ENCODE measurements at regions not wholly inside any gene's neighbourhood (a gene's known extent, or its start where the extent isn't known, plus 50 kb on each side); places are given as distances from the start of the nearest gene placed in this dataset.

GRCh38 chr17:71110326-71110725 is 941.0 kb downstream of the KCNJ2 start:
- H3K27ac ChIP-seq (ENCODE audit: control insufficient read depth, insufficient read depth, low read length), result no peak overlapping the region
- TF ChIP-seq EZH2 (IDR thresholded peaks at IDR 0.05; ENCODE audit: low read length), result no peak

GRCh38 chr17:71111460-71111859 is 942.1 kb downstream of the KCNJ2 start:
- no peak for FAIRE-seq
- H3K9ac ChIP-seq (ENCODE audit: control insufficient read depth, extremely low read depth, insufficient read depth, low read length), result no peak overlapping the region
- no peaks in the 10 kb centered on the region for H3K36me3 ChIP-seq (ENCODE audit: control insufficient read depth in 2 of 2, extremely low read depth in 1 of 2, insufficient read depth in 2 of 2, low read length in 2 of 2)
- no peaks in the 10 kb centered on the region for H4K20me1 ChIP-seq (ENCODE audit: control insufficient read depth, extremely low read depth, insufficient read depth, low read length)
- no peaks in the 10 kb centered on the region for H3K27me3 ChIP-seq (ENCODE audit: control insufficient read depth, extremely low read depth, insufficient read depth, low read length)
- dilution Hi-C loops (cut with MboI; ENCODE audit: extremely low pct_ligation_motif_present, low sequenced_read_pairs), result no loop called here
- H2AFZ ChIP-seq (ENCODE audit: control insufficient read depth, low read length), result no peak overlapping the region
- H3K4me2 ChIP-seq (ENCODE audit: control insufficient read depth, extremely low read depth, insufficient read depth, low read depth, low read length), result no peak overlapping the region
- H3K4me3 ChIP-seq (ENCODE audit: control insufficient read depth in 2 of 3, extremely low read depth in 1 of 3, insufficient read depth in 2 of 3, low read depth in 1 of 3, low read length in 3 of 3), result no peak overlapping the region
- H3K9me1 ChIP-seq (ENCODE audit: control insufficient read depth, extremely low read depth, insufficient read depth, low read length), result no peaks in the 10 kb centered on the region
- H3K27ac ChIP-seq (ENCODE audit: control insufficient read depth, insufficient read depth, low read length), result no peak overlapping the region
- H3K4me1 ChIP-seq (ENCODE audit: control insufficient read depth, extremely low read depth, insufficient read depth, low read length), result no peaks in the 10 kb centered on the region
- no peaks in the 10 kb centered on the region for H3K9me3 ChIP-seq (ENCODE audit: control insufficient read depth, low read depth, low read length)
- no peak for DNase-seq (ENCODE audit: low read depth, low spot score)
- TF ChIP-seq CTCF (optimal IDR thresholded peaks at IDR 0.05 in 1 of 3, IDR thresholded peaks at IDR 0.05 in 1 of 3, conservative IDR thresholded peaks at IDR 0.05 in 1 of 3; ENCODE audit: extremely low read depth in 1 of 3, insufficient read depth in 2 of 3, low read length in 3 of 3) (no peak), EZH2 (IDR thresholded peaks at IDR 0.05; ENCODE audit: low read length) (no peak)
- H3K79me2 ChIP-seq (ENCODE audit: control insufficient read depth, insufficient read depth, low read length), result no peaks in the 10 kb centered on the region

More at GRCh38 chr17:71110326-71110725, 941.0 kb downstream of the KCNJ2 start:
- Histone ChIP-seq H3K79me2 (ENCODE audit: control insufficient read depth, insufficient read depth, low read length) (no peaks in the 10 kb centered on the region), H2AFZ (ENCODE audit: control insufficient read depth, low read length) (no peak overlapping the region), H3K36me3 (ENCODE audit: control insufficient read depth in 2 of 2, extremely low read depth in 1 of 2, insufficient read depth in 2 of 2, low read length in 2 of 2) (no peaks in the 10 kb centered on the region), H3K9me3 (ENCODE audit: control insufficient read depth, low read depth, low read length) (no peaks in the 10 kb centered on the region), H3K4me3 (ENCODE audit: control insufficient read depth in 2 of 3, extremely low read depth in 1 of 3, insufficient read depth in 2 of 3, low read depth in 1 of 3, low read length in 3 of 3) (no peak overlapping the region), H3K27me3 (ENCODE audit: control insufficient read depth, extremely low read depth, insufficient read depth, low read length) (no peaks in the 10 kb centered on the region), H4K20me1 (ENCODE audit: control insufficient read depth, extremely low read depth, insufficient read depth, low read length) (no peaks in the 10 kb centered on the region), H3K4me2 (ENCODE audit: control insufficient read depth, extremely low read depth, insufficient read depth, low read depth, low read length) (no peak overlapping the region), H3K4me1 (ENCODE audit: control insufficient read depth, extremely low read depth, insufficient read depth, low read length) (no peaks in the 10 kb centered on the region), H3K9ac (ENCODE audit: control insufficient read depth, extremely low read depth, insufficient read depth, low read length) (no peak overlapping the region), H3K9me1 (ENCODE audit: control insufficient read depth, extremely low read depth, insufficient read depth, low read length) (no peaks in the 10 kb centered on the region)
- FAIRE-seq (peak; percentile 74), DNase-seq (ENCODE audit: low read depth, low spot score) (no peak)
- dilution Hi-C loops (cut with MboI; ENCODE audit: extremely low pct_ligation_motif_present, low sequenced_read_pairs), result no loop called here

GRCh38 chr17:71111934-71112333 is 942.6 kb downstream of the KCNJ2 start:
- Histone ChIP-seq H2AFZ (ENCODE audit: control insufficient read depth, low read length) (no peak overlapping the region), H3K9me1 (ENCODE audit: control insufficient read depth, extremely low read depth, insufficient read depth, low read length) (no peaks in the 10 kb centered on the region), H3K27ac (ENCODE audit: control insufficient read depth, insufficient read depth, low read length) (no peak overlapping the region), H3K4me2 (ENCODE audit: control insufficient read depth, extremely low read depth, insufficient read depth, low read depth, low read length) (no peak overlapping the region), H3K79me2 (ENCODE audit: control insufficient read depth, insufficient read depth, low read length) (no peaks in the 10 kb centered on the region), H4K20me1 (ENCODE audit: control insufficient read depth, extremely low read depth, insufficient read depth, low read length) (no peaks in the 10 kb centered on the region), H3K4me3 (ENCODE audit: control insufficient read depth in 2 of 3, extremely low read depth in 1 of 3, insufficient read depth in 2 of 3, low read depth in 1 of 3, low read length in 3 of 3) (no peak overlapping the region), H3K9ac (ENCODE audit: control insufficient read depth, extremely low read depth, insufficient read depth, low read length) (no peak overlapping the region), H3K9me3 (ENCODE audit: control insufficient read depth, low read depth, low read length) (no peaks in the 10 kb centered on the region), H3K4me1 (ENCODE audit: control insufficient read depth, extremely low read depth, insufficient read depth, low read length) (no peaks in the 10 kb centered on the region), H3K27me3 (ENCODE audit: control insufficient read depth, extremely low read depth, insufficient read depth, low read length) (no peaks in the 10 kb centered on the region), H3K36me3 (ENCODE audit: control insufficient read depth in 2 of 2, extremely low read depth in 1 of 2, insufficient read depth in 2 of 2, low read length in 2 of 2) (no peaks in the 10 kb centered on the region)
- no peak for TF ChIP-seq EZH2 (IDR thresholded peaks at IDR 0.05; ENCODE audit: low read length)
- TF ChIP-seq CTCF (optimal IDR thresholded peaks at IDR 0.05 in 1 of 3, IDR thresholded peaks at IDR 0.05 in 1 of 3, conservative IDR thresholded peaks at IDR 0.05 in 1 of 3; ENCODE audit: extremely low read depth in 1 of 3, insufficient read depth in 2 of 3, low read length in 3 of 3), result no peak
- FAIRE-seq (no peak), DNase-seq (ENCODE audit: low read depth, low spot score) (no peak)
- dilution Hi-C loops (cut with MboI; ENCODE audit: extremely low pct_ligation_motif_present, low sequenced_read_pairs), result no loop called here

Measured in keratinocyte (primary cell).